Testis (tissue), 2 donors: ENCODE measurements at regions not wholly inside any gene's neighbourhood (a gene's known extent, or its start where the extent isn't known, plus 50 kb on each side); places are given as distances from the start of the nearest gene placed in this dataset.

ENCODE experiments used
- POLR2A ChIP-seq: fragments of 450-650 bp; IDR thresholded peaks from one replicate; pipeline ENCODE4 v1.6.1; 2017; ENCODE audit warnings: antibody characterized with exemption, mild to moderate bottlenecking, moderate library complexity
- TF ChIP-seq, protein P1 (sequence below), 3 experiments: fragments of 450-650 bp in 2 of 3; fragments of 200-600 bp in 1 of 3; sonication (generic) in 1 of 3; IDR thresholded peaks; one replicate each; pipeline ENCODE4 v1.5.1; 2016 to 2019; ENCODE audit warnings: antibody characterized with exemption in 3 of 3, mild to moderate bottlenecking in 2 of 3, moderate library complexity in 1 of 3

DNA sequence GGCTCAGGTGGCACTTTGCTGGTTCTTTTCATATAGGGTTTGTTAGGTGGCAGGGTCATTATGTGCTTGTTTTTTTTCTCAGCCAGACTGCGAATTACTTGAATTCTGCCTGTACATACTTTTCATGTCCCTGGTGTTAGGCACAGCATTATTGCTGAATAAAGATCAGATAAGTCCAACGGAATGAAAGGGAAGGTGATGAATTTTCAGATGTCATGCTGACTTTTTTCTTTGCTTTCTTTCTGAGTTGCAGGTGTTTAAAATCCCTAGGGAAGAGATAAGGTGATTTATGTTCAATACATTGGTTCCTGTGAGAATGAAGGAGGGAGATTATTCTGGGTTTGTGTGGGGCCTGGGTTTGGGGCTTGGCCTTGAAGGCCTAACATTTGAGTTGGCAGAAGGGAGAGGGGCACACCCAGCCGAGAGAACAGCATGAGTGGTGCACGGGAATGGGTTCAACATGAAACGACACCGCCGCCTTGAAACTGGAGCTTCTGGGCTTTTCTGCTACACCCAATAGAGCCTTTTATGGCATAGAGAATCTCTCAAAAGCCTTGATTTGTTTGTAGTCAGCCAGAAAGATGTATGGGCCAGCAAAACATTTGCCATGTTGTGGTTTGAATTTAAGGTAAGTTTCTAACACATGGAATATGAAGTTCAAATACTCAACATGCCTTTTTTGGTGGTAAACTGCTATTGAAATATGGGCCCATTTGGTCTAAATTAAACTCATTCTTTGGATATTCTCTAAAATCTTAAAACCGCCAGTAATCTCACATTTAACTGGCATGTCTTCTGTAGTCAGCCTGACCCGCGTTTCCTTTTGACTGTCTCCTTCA lies 477.0 kb downstream of the PCNX1 start:
- TF ChIP-seq, protein P1, sequence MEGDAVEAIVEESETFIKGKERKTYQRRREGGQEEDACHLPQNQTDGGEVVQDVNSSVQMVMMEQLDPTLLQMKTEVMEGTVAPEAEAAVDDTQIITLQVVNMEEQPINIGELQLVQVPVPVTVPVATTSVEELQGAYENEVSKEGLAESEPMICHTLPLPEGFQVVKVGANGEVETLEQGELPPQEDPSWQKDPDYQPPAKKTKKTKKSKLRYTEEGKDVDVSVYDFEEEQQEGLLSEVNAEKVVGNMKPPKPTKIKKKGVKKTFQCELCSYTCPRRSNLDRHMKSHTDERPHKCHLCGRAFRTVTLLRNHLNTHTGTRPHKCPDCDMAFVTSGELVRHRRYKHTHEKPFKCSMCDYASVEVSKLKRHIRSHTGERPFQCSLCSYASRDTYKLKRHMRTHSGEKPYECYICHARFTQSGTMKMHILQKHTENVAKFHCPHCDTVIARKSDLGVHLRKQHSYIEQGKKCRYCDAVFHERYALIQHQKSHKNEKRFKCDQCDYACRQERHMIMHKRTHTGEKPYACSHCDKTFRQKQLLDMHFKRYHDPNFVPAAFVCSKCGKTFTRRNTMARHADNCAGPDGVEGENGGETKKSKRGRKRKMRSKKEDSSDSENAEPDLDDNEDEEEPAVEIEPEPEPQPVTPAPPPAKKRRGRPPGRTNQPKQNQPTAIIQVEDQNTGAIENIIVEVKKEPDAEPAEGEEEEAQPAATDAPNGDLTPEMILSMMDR (IDR thresholded peaks at IDR 0.05) = no peak
- TF ChIP-seq POLR2A = no peak
